IPS DF 6.9 (cell line): ENCODE measurements at regions not wholly inside any gene's neighbourhood (a gene's known extent, or its start where the extent isn't known, plus 50 kb on each side); places are given as distances from the start of the nearest gene placed in this dataset.

Experiments
- DNase-seq: peaks from one replicate; pipeline ENCODE4 v3.0.0-alpha.2; 2013; ENCODE audit warnings: low read depth, low spot score
- H3K27ac ChIP-seq: one replicate; pipeline ENCODE4 v1.5.1; 2013; ENCODE audit warnings: low read length, control low read depth
- H3K27me3 ChIP-seq: 2 replicates; pipeline ENCODE4 v1.6.1; 2013; ENCODE audit warnings: mild to moderate bottlenecking, low read length; ENCODE audit not compliant: control insufficient read depth, insufficient read depth
- H3K36me3 ChIP-seq: 2 replicates; pipeline ENCODE4 v1.6.1; 2013; ENCODE audit warnings: low read length; ENCODE audit not compliant: control insufficient read depth, insufficient read depth
- H3K4me1 ChIP-seq: 2 replicates; pipeline ENCODE4 v1.6.1; 2013; ENCODE audit warnings: low read length; ENCODE audit not compliant: control insufficient read depth, insufficient read depth
- H3K4me3 ChIP-seq: 2 replicates; pipeline ENCODE4 v1.5.1; 2013; ENCODE audit warnings: mild to moderate bottlenecking, low read length
- H3K9me3 ChIP-seq: 2 replicates; pipeline ENCODE4 v1.6.1; 2013; ENCODE audit warnings: low read length, inconsistent platforms; ENCODE audit not compliant: control insufficient read depth, insufficient read depth
- WGBS: extraction: QIAGEN DNeasy Blood & Tissue Kit; methylation state at CpG from one replicate; pipeline ENCODE4 v1.1.7; 2013; ENCODE audit warnings: mixed read lengths, missing lambda C conversion rate; ENCODE audit not compliant: insufficient read length, insufficient coverage; 5-methylcytosine and 5-hydroxymethylcytosine counted together

GRCh38 chr2:136301006-136301405, 183.1 kb upstream of the CXCR4 start:
- no peak for DNase-seq
- no peak overlapping the region for H3K4me3 ChIP-seq

GRCh38 chr2:136298631-136299030, 180.7 kb upstream of the CXCR4 start:
- H3K27ac ChIP-seq = no peak overlapping the region
- H3K27me3 ChIP-seq = no peaks in the 10 kb centered on the region
- no peaks in the 10 kb centered on the region; the same call in 1 of the 2 replicates for H3K4me1 ChIP-seq
- H3K36me3 ChIP-seq = no peaks in the 10 kb centered on the region
- WGBS = no CpG with 5 or more reads among the region's 5 CpGs
- no peak overlapping the region for H3K4me3 ChIP-seq
- no peaks in the 10 kb centered on the region for H3K9me3 ChIP-seq
- DNase-seq = no peak

More at GRCh38 chr2:136301006-136301405, 183.1 kb upstream of the CXCR4 start:
- H3K36me3 ChIP-seq = no peaks in the 10 kb centered on the region
- no peaks in the 10 kb centered on the region for H3K27me3 ChIP-seq
- WGBS = no CpG with 5 or more reads among the region's 10 CpGs
- no peaks in the 10 kb centered on the region for H3K9me3 ChIP-seq
- no peaks in the 10 kb centered on the region; the same call in 1 of the 2 replicates for H3K4me1 ChIP-seq
- H3K27ac ChIP-seq = no peak overlapping the region

- H3K36me3 ChIP-seq = no peaks in the 10 kb centered on the region
- DNase-seq = no peak
- no peaks in the 10 kb centered on the region for H3K4me1 ChIP-seq
- H3K27ac ChIP-seq = no peak overlapping the region
- no CpG with 5 or more reads among the region's 4 CpGs for WGBS
- no peaks in the 10 kb centered on the region for H3K9me3 ChIP-seq
- no peaks in the 10 kb centered on the region for H3K27me3 ChIP-seq
- no peak overlapping the region for H3K4me3 ChIP-seq
These were observed 180.0 kb upstream of the CXCR4 start for GRCh38 chr2:136297994-136298393.

GRCh38 chr2:136297312-136297711, 179.4 kb upstream of the CXCR4 start:
- H3K9me3 ChIP-seq = no peaks in the 10 kb centered on the region
- H3K27me3 ChIP-seq = no peaks in the 10 kb centered on the region
- H3K27ac ChIP-seq = no peak overlapping the region
- WGBS = no CpG with 5 or more reads among the region's 3 CpGs
- no peak for DNase-seq
- no peak overlapping the region for H3K4me3 ChIP-seq
- no peaks in the 10 kb centered on the region for H3K4me1 ChIP-seq
- H3K36me3 ChIP-seq = no peaks in the 10 kb centered on the region

GRCh38 chr2:136295168-136295567, 177.2 kb upstream of the CXCR4 start:
- DNase-seq = no peak
- H3K4me1 ChIP-seq = no peaks in the 10 kb centered on the region
- H3K27ac ChIP-seq = no peak overlapping the region

GRCh38 chr2:136291871-136292270, 173.9 kb upstream of the CXCR4 start:
- no peaks in the 10 kb centered on the region for H3K4me1 ChIP-seq
- no peaks in the 10 kb centered on the region for H3K9me3 ChIP-seq
- no peak for DNase-seq
- no peak overlapping the region for H3K4me3 ChIP-seq
- no peaks in the 10 kb centered on the region for H3K27me3 ChIP-seq
- WGBS = no CpG with 5 or more reads among the region's 4 CpGs
- H3K36me3 ChIP-seq = no peaks in the 10 kb centered on the region
- no peak overlapping the region for H3K27ac ChIP-seq

More at GRCh38 chr2:136295168-136295567, 177.2 kb upstream of the CXCR4 start:
- Histone ChIP-seq H3K4me3 (no peak overlapping the region), H3K9me3 (no peaks in the 10 kb centered on the region), H3K36me3 (no peaks in the 10 kb centered on the region), H3K27me3 (no peaks in the 10 kb centered on the region)
- WGBS = no CpG with 5 or more reads among the region's 1 CpG

GRCh38 chr2:136290326-136290725, 172.4 kb upstream of the CXCR4 start:
- Histone ChIP-seq H3K4me3 (no peak overlapping the region), H3K27me3 (no peaks in the 10 kb centered on the region), H3K9me3 (no peaks in the 10 kb centered on the region), H3K27ac (no peak overlapping the region), H3K36me3 (no peaks in the 10 kb centered on the region), H3K4me1 (no peaks in the 10 kb centered on the region)
- no peak for DNase-seq
- no CpG with 5 or more reads among the region's 1 CpG for WGBS

GRCh38 chr2:136288249-136288648, 170.3 kb upstream of the CXCR4 start:
- Histone ChIP-seq H3K27ac (no peak overlapping the region), H3K4me1 (no peaks in the 10 kb centered on the region), H3K27me3 (no peaks in the 10 kb centered on the region), H3K9me3 (no peaks in the 10 kb centered on the region), H3K36me3 (no peaks in the 10 kb centered on the region), H3K4me3 (no peak overlapping the region)
- WGBS = no CpG with 5 or more reads among the region's 6 CpGs
- DNase-seq = no peak

GRCh38 chr2:136286423-136286822, 168.5 kb upstream of the CXCR4 start:
- DNase-seq = no peak
- Histone ChIP-seq H3K36me3 (no peaks in the 10 kb centered on the region), H3K27ac (no peak overlapping the region), H3K9me3 (no peaks in the 10 kb centered on the region), H3K4me3 (no peak overlapping the region), H3K4me1 (no peaks in the 10 kb centered on the region), H3K27me3 (no peaks in the 10 kb centered on the region)
- no CpG with 5 or more reads among the region's 3 CpGs for WGBS

- H3K4me3 ChIP-seq = no peak overlapping the region
- WGBS = no CpG with 5 or more reads among the region's 4 CpGs
- no peaks in the 10 kb centered on the region for H3K36me3 ChIP-seq
- no peak overlapping the region for H3K27ac ChIP-seq
- no peak for DNase-seq
- H3K4me1 ChIP-seq = no peaks in the 10 kb centered on the region
- no peaks in the 10 kb centered on the region for H3K9me3 ChIP-seq
- no peaks in the 10 kb centered on the region for H3K27me3 ChIP-seq
These were observed 166.5 kb upstream of the CXCR4 start for GRCh38 chr2:136284226-136285119.

- Histone ChIP-seq H3K4me3 (no peak overlapping the region), H3K27me3 (no peaks in the 10 kb centered on the region), H3K27ac (no peak overlapping the region), H3K4me1 (no peaks in the 10 kb centered on the region), H3K9me3 (no peaks in the 10 kb centered on the region), H3K36me3 (no peaks in the 10 kb centered on the region)
- WGBS = no CpG with 5 or more reads among the region's 6 CpGs
- DNase-seq = no peak
These were observed 164.3 kb upstream of the CXCR4 start for GRCh38 chr2:136282251-136282650.
